ENCODE measurements at regions not wholly inside any gene's neighbourhood (a gene's known extent, or its start where the extent isn't known, plus 50 kb on each side); places are given as distances from the start of the nearest gene placed in this dataset.
"Not testable (repeated sequence)": the region's sequence is repeated elsewhere in the genome, so short reads cannot be mapped to it uniquely, and the experiment has no call there.

DNA sequence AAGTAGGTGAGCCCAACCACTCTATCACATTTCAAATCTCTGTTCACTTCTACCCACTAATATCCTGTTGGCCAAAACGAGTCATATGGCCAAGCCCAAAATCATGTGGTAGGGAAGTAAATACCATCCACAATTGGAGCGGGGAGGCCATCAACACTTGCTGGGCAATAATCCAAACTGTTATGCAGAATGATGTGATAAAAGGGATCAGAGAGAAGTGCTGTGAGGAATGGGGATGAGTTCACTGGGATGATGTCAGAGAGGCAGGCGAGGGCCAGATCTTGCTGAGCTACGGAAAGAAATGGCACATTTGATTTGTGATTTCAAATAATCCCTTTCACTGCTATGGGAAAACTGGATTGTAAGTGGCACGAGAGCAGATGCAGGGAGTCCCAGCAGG is 188.4 kb downstream of the NPIPA8 start:
- CTCF ChIA-PET, result not testable (repeated sequence)

DNA sequence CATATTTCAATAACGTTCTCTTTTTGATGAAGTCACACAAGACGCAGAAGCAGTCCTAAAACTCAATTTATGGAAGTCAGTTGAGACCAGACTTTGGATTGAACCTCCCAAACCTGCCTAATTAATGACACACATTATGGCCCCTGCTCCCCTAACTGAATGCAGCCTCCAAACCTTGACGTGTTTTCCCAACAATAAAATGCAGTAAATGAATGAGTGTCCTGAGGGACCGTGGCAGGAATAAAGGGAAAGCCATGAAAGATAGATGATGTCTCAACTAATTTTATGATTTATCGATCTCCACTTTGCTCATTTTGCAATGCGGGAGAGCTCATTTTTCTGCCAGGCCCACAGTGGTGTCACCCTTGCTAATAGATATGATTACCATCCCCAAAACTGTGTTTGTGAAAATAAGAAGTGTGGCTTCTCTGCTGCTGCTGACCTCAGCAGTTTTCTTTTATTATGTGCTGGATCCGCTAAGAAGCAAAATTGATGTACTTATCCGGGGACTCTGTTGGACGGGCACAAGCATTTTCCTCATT is 189.9 kb downstream of the NPIPA8 start:
- H3K4me1 ChIP-seq (ENCODE audit: control insufficient read depth, insufficient read depth, low read length); POLR2A ChIA-PET; H3K9me3 ChIP-seq (ENCODE audit: control insufficient read depth, insufficient read depth, low read depth, low read length); CTCF ChIA-PET; H3K27ac ChIP-seq (ENCODE audit: extremely low read depth, low read depth, low read length); H3K36me3 ChIP-seq (ENCODE audit: control insufficient read depth in 2 of 2, insufficient read depth in 1 of 2, low read length in 2 of 2); H3K4me3 ChIP-seq (ENCODE audit: low read depth, low read length): not testable (repeated sequence)

More for the DNA sequence above, 188.4 kb downstream of the NPIPA8 start:
- H3K4me3 ChIP-seq (ENCODE audit: low read depth, low read length); H3K27ac ChIP-seq (ENCODE audit: extremely low read depth, low read depth, low read length); H3K4me1 ChIP-seq (ENCODE audit: control insufficient read depth, insufficient read depth, low read length); H3K36me3 ChIP-seq (ENCODE audit: control insufficient read depth in 2 of 2, insufficient read depth in 1 of 2, low read length in 2 of 2); H3K9me3 ChIP-seq (ENCODE audit: control insufficient read depth, insufficient read depth, low read depth, low read length); POLR2A ChIA-PET: not testable (repeated sequence)

DNA sequence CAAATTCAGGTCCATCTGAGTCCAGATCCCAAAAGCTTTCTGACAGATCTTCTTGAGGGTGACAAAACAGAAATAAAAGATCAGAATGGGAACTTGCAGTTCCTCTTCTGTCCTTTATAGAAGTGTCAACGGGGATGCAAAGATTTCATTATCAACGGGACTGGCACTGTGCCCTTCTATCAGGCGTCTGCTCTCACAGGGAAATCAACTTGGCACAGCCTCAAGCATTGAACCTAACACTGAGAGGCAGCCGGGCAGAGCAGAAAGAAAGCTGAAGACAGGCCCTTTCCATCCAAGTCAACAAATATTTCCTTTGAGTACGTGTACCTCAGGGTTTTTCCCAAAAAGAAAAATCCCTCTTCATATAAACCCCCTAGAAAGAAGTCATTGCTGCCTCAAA is 194.5 kb downstream of the NPIPA8 start:
- POLR2A ChIA-PET; CTCF ChIA-PET; H3K36me3 ChIP-seq (ENCODE audit: control insufficient read depth in 2 of 2, insufficient read depth in 1 of 2, low read length in 2 of 2); H3K9me3 ChIP-seq (ENCODE audit: control insufficient read depth, insufficient read depth, low read depth, low read length); H3K4me1 ChIP-seq (ENCODE audit: control insufficient read depth, insufficient read depth, low read length); H3K4me3 ChIP-seq (ENCODE audit: low read depth, low read length); H3K27ac ChIP-seq (ENCODE audit: extremely low read depth, low read depth, low read length): not testable (repeated sequence)

DNA sequence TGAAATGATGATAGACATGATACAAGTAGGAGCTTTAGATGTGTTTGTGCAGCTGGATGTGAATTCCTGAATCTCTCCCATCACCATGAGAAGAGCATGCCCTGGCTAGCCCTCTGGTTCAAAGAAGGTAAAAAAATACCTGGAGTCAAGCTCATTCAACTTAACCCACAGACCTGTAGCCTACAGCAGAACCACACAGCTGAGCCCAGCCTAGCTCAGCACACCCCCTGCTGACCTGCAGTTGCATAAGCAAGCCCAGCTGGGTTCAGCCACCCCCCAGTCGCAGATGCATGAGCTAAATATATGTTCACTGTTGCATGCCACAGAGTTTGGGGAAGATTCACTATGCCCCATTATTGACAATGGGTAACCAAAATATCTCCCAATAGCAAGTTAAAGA is 200.2 kb downstream of the NPIPA8 start:
- POLR2A ChIA-PET, CTCF ChIA-PET: not testable (repeated sequence)

DNA sequence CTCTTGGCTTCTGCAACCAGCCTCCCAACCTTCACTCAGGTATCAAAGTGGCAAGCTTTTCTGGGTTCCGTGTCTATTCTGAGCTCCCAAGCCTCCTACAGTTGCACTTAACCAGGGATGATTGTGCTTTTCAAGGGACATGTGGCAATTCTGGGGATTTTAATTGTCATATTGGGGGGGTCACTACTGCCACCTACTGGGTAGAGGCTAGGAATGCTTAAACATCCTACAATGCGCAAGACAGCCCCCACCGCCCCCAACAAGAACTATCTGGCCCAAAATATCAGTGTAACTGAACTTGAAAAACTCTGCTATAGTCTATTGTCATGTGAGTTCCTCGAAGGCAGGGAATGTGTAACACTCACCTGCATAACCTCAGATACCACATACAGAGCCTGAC is 201.5 kb downstream of the NPIPA8 start:
- CTCF ChIA-PET; POLR2A ChIA-PET; H3K36me3 ChIP-seq (ENCODE audit: control insufficient read depth in 2 of 2, insufficient read depth in 1 of 2, low read length in 2 of 2); H3K9me3 ChIP-seq (ENCODE audit: control insufficient read depth, insufficient read depth, low read depth, low read length); H3K4me1 ChIP-seq (ENCODE audit: control insufficient read depth, insufficient read depth, low read length); H3K27ac ChIP-seq (ENCODE audit: extremely low read depth, low read depth, low read length); H3K4me3 ChIP-seq (ENCODE audit: low read depth, low read length): not testable (repeated sequence)

More for the DNA sequence above, 200.2 kb downstream of the NPIPA8 start:
- not testable (repeated sequence) for H3K4me1 ChIP-seq (ENCODE audit: control insufficient read depth, insufficient read depth, low read length); H3K27ac ChIP-seq (ENCODE audit: extremely low read depth, low read depth, low read length); H3K4me3 ChIP-seq (ENCODE audit: low read depth, low read length); H3K9me3 ChIP-seq (ENCODE audit: control insufficient read depth, insufficient read depth, low read depth, low read length); H3K36me3 ChIP-seq (ENCODE audit: control insufficient read depth in 2 of 2, insufficient read depth in 1 of 2, low read length in 2 of 2)

DNA sequence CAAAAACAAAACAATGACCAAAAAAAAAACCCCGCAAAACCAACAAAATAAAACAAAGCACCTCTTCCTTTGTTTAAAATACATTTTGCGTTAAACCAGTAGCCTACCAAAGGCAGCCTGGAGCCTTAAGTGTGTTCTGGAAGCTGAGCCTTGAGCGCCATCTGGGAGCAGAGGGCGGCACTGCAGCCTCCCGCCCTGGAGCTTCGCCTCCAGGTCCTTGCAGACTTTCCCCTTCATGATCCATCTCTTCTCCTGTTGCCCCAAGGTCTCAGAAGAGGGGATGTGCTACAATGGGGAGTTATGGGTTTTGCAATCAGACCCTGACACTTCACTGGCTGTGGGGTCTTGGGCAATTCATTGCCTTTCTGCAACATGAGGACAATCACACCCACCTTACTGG is 204.9 kb downstream of the NPIPA8 start:
- CTCF ChIA-PET; H3K36me3 ChIP-seq (ENCODE audit: control insufficient read depth in 2 of 2, insufficient read depth in 1 of 2, low read length in 2 of 2); POLR2A ChIA-PET: not testable (repeated sequence)

DNA sequence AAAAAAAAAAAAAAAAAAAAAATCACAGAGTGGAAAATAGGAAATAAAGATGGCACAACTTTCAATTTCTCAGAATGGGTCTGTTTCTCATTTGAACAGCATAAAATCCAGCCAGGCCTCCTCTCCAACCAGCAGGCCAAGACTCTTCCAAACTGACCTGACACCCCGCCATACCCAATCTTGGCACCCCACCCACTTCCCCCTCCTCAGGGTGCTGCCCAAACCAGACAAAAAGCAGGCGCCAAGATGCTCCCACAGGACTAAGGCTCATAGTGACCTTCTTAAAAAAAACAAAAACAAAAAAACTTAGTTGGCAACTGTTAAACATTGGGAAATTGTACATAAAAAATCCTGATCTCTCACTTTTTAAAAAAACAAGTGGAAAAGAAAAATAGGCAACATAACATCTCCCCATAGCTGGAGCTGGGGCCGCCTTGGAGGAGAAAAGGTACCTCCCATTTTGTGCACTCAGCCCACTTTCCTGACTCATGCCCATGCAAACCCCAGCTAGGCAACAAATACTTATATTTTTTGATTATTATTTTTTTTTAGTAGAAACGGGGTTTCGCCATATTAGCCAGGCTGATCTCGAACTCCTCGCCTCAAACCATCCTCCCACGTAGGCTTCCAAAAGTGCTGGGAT is 205.9 kb downstream of the NPIPA8 start:
- H3K4me3 ChIP-seq (ENCODE audit: low read depth, low read length); H3K4me1 ChIP-seq (ENCODE audit: control insufficient read depth, insufficient read depth, low read length); POLR2A ChIA-PET; H3K27ac ChIP-seq (ENCODE audit: extremely low read depth, low read depth, low read length); CTCF ChIA-PET; H3K9me3 ChIP-seq (ENCODE audit: control insufficient read depth, insufficient read depth, low read depth, low read length); H3K36me3 ChIP-seq (ENCODE audit: control insufficient read depth in 2 of 2, insufficient read depth in 1 of 2, low read length in 2 of 2): not testable (repeated sequence)

More for the DNA sequence above, 204.9 kb downstream of the NPIPA8 start:
- not testable (repeated sequence) for H3K9me3 ChIP-seq (ENCODE audit: control insufficient read depth, insufficient read depth, low read depth, low read length); H3K27ac ChIP-seq (ENCODE audit: extremely low read depth, low read depth, low read length); H3K4me1 ChIP-seq (ENCODE audit: control insufficient read depth, insufficient read depth, low read length); H3K4me3 ChIP-seq (ENCODE audit: low read depth, low read length)

DNA sequence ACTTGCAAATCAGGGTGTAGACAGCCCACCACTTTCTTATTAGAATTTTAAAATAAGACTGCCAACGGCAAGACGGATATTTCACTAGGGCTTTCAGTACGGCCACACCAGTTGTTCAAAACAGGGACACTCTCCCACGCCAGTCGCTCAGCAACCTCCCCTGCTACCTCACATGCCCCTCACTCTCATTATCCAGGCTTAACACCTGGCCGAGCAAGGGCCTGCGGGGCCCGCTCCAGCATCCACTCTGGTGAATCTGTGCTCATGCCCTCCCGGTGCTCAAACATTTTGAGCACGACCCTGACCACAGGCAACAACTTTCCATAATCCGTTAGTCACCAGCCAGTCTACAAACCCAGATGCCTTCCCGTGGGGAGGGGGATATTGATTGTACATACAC is 209.5 kb downstream of the NPIPA8 start:
- H3K9me3 ChIP-seq (ENCODE audit: control insufficient read depth, insufficient read depth, low read depth, low read length); H3K27ac ChIP-seq (ENCODE audit: extremely low read depth, low read depth, low read length); CTCF ChIA-PET; H3K4me1 ChIP-seq (ENCODE audit: control insufficient read depth, insufficient read depth, low read length); H3K4me3 ChIP-seq (ENCODE audit: low read depth, low read length); POLR2A ChIA-PET; H3K36me3 ChIP-seq (ENCODE audit: control insufficient read depth in 2 of 2, insufficient read depth in 1 of 2, low read length in 2 of 2): not testable (repeated sequence)

DNA sequence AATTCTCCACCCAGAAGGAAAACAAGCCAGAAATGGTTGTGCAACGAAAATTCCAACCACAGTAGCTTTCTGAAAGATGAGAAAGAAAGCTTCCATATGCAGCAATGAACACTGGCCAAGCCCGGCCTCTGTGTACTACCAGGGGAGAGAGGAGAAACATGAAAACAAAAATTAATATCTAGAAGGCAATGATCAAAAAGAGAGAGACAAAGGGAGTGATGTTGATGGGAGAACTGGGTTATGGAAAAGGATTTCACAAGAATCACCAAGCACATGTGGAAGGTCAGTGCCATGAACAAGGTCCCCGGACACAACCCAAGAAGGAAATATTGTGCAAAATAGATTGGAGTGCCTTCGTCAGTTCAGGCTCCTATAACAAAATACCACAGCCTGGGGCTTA is 217.4 kb downstream of the NPIPA8 start:
- H3K9me3 ChIP-seq (ENCODE audit: control insufficient read depth, insufficient read depth, low read depth, low read length); CTCF ChIA-PET; H3K4me1 ChIP-seq (ENCODE audit: control insufficient read depth, insufficient read depth, low read length); H3K36me3 ChIP-seq (ENCODE audit: control insufficient read depth in 2 of 2, insufficient read depth in 1 of 2, low read length in 2 of 2); H3K4me3 ChIP-seq (ENCODE audit: low read depth, low read length); POLR2A ChIA-PET; H3K27ac ChIP-seq (ENCODE audit: extremely low read depth, low read depth, low read length): not testable (repeated sequence)

DNA sequence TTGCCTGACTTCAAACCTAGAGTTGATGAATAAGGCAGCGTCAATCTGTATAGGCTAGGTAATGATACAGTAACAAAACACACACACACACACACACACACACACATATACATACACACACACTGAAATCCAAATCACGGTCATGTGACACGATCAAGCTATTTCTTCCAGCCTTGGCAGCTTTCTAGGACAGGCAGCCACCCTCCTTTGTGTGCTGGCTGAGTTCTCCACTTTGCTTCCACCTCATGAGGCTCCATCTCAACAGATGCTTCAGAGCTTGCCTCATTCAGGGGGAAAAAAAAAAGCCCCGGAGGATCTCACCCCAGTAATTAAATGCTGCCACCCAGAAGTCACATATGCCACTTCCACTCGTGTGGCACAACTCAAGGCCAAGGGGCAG is 217.9 kb downstream of the NPIPA8 start:
- H3K27ac ChIP-seq (ENCODE audit: extremely low read depth, low read depth, low read length); H3K9me3 ChIP-seq (ENCODE audit: control insufficient read depth, insufficient read depth, low read depth, low read length); H3K4me3 ChIP-seq (ENCODE audit: low read depth, low read length); CTCF ChIA-PET; H3K36me3 ChIP-seq (ENCODE audit: control insufficient read depth in 2 of 2, insufficient read depth in 1 of 2, low read length in 2 of 2); POLR2A ChIA-PET; H3K4me1 ChIP-seq (ENCODE audit: control insufficient read depth, insufficient read depth, low read length): not testable (repeated sequence)

DNA sequence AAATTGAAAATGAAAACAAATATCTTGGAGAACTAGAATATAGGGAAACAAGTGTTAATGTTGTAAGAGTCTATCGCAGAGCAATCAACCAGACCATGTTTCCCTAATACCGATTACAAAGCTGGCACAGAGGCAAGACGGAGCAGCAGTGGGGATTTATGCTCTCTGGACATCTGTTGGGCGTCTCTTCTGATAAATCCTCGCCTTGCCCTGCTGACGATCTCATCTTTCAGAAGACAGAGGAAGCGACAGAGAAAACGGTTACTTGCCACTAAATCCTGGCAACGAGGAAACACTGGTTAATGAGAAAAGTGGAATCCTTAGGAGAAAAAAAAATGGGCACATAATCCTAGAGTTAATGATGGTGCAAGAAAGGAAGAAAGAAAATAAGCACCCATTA is 218.5 kb downstream of the NPIPA8 start:
- H3K4me3 ChIP-seq (ENCODE audit: low read depth, low read length); H3K4me1 ChIP-seq (ENCODE audit: control insufficient read depth, insufficient read depth, low read length); CTCF ChIA-PET; H3K27ac ChIP-seq (ENCODE audit: extremely low read depth, low read depth, low read length); H3K36me3 ChIP-seq (ENCODE audit: control insufficient read depth in 2 of 2, insufficient read depth in 1 of 2, low read length in 2 of 2); POLR2A ChIA-PET; H3K9me3 ChIP-seq (ENCODE audit: control insufficient read depth, insufficient read depth, low read depth, low read length): not testable (repeated sequence)

DNA sequence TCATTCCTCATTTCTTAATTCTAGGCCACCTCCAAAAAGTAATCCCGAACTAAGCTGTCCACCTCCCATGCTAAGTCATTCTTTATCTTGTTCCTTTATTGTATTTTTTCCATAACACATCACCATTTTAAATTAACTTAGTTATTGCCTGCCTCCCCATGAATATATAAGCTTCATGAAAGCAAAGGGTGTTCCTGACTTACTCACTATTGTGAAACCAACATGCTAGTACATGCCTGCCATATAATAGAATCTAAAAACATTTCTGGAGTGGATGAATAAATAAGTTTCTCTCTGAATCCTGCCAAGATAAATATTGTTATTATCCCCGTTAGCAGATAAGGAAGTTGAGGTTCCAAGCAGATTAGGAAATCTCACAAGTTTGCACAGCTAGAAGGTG is 232.1 kb downstream of the NPIPA8 start:
- H3K27ac ChIP-seq (ENCODE audit: extremely low read depth, low read depth, low read length); CTCF ChIA-PET; POLR2A ChIA-PET; H3K9me3 ChIP-seq (ENCODE audit: control insufficient read depth, insufficient read depth, low read depth, low read length); H3K36me3 ChIP-seq (ENCODE audit: control insufficient read depth in 2 of 2, insufficient read depth in 1 of 2, low read length in 2 of 2); H3K4me1 ChIP-seq (ENCODE audit: control insufficient read depth, insufficient read depth, low read length); H3K4me3 ChIP-seq (ENCODE audit: low read depth, low read length): not testable (repeated sequence)
